GM10266 (cell line): ENCODE measurements at regions not wholly inside any gene's neighbourhood (a gene's known extent, or its start where the extent isn't known, plus 50 kb on each side); places are given as distances from the start of the nearest gene placed in this dataset.
"Not testable (repeated sequence)": the region's sequence is repeated elsewhere in the genome, so short reads cannot be mapped to it uniquely, and the experiment has no call there.

ENCODE experiments used
- DNase-seq: peaks from one replicate; pipeline ENCODE4 v3.0.0; 2012; ENCODE audit errors: extremely low spot score
- CTCF ChIP-seq: IDR thresholded peaks from 2 replicates; pipeline ENCODE4 v1.5.1; 2012; ENCODE audit warnings: mild to moderate bottlenecking, low read depth; ENCODE audit not compliant: control insufficient read depth, insufficient read depth; ENCODE audit errors: missing control alignments

GRCh38 chr6:81933608-81934051, 181.1 kb upstream of the TENT5A start:
- TF ChIP-seq CTCF, result no peak
- no peak for DNase-seq

- no peak for DNase-seq
- TF ChIP-seq CTCF, result no peak
Measured at GRCh38 chr6:81933089-81933488, 180.6 kb upstream of the TENT5A start.

- DNase-seq, result not testable (repeated sequence)
Measured at GRCh38 chr6:81932448-81932847, 180.0 kb upstream of the TENT5A start.

- no peak for TF ChIP-seq CTCF
Measured at GRCh38 chr6:81929828-81930227, 177.3 kb upstream of the TENT5A start.

GRCh38 chr6:81925201-81925600, 172.7 kb upstream of the TENT5A start:
- no peak for TF ChIP-seq CTCF
- DNase-seq, result no peak

More at GRCh38 chr6:81929828-81930227, 177.3 kb upstream of the TENT5A start:
- DNase-seq, result no peak

GRCh38 chr6:81909981-81910900, 157.8 kb upstream of the TENT5A start:
- DNase-seq, result no peak
- TF ChIP-seq CTCF, result no peak

- no peak for TF ChIP-seq CTCF
- no peak for DNase-seq
Measured at GRCh38 chr6:81909162-81909561, 156.7 kb upstream of the TENT5A start.

GRCh38 chr6:81906709-81907204, 154.3 kb upstream of the TENT5A start:
- no peak for TF ChIP-seq CTCF
- DNase-seq, result no peak
